HUES48 (cell line): ENCODE measurements at regions not wholly inside any gene's neighbourhood (a gene's known extent, or its start where the extent isn't known, plus 50 kb on each side); places are given as distances from the start of the nearest gene placed in this dataset.

Experiments used
- H3K27ac ChIP-seq: one replicate; pipeline ENCODE4 v1.7.0; 2013; ENCODE audit warnings: low read depth, low read length, inconsistent platforms
- H3K27me3 ChIP-seq: 2 replicates; pipeline ENCODE4 v1.6.1; 2013; ENCODE audit warnings: mild to moderate bottlenecking, low read length; ENCODE audit not compliant: control insufficient read depth, insufficient read depth
- H3K36me3 ChIP-seq: 2 replicates; pipeline ENCODE4 v1.6.1; 2013; ENCODE audit warnings: low read length; ENCODE audit not compliant: control insufficient read depth, insufficient read depth
- H3K4me1 ChIP-seq: 2 replicates; pipeline ENCODE4 v1.6.1; 2013; ENCODE audit warnings: mild to moderate bottlenecking, low read length; ENCODE audit not compliant: control insufficient read depth, insufficient read depth
- H3K4me3 ChIP-seq: 2 replicates; pipeline ENCODE4 v1.5.1; 2013; ENCODE audit warnings: mild to moderate bottlenecking, low read depth, low read length
- H3K9ac ChIP-seq: 2 replicates; pipeline ENCODE4 v1.6.1; 2013; ENCODE audit warnings: mild to moderate bottlenecking, low read depth, low read length, moderate library complexity
- H3K9me3 ChIP-seq: 2 replicates; pipeline ENCODE4 v1.6.1; 2013; ENCODE audit warnings: low read length; ENCODE audit not compliant: control insufficient read depth, insufficient read depth

DNA sequence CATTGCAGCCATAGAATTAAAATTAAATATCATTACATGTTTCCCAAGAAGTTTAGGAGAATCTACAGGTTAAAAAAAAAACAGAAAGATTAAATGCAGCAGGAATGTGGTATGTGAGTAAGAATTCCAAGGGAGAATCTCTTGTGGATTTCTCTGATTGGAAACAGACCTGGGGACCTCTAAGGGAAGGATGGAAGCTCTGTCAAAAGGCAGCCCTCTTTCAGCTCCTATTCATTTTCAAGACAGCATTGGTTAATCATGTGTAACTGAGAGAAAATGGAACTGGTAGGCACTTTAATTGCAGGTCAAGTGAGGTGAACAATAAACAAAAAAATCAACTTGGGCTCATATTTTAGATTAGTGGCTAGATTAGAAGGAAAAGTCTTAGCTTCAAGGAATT lies 81.4 kb upstream of the MTPN start:
- H3K4me1 ChIP-seq: no peaks in the 10 kb centered on the region
- no peaks in the 10 kb centered on the region for H3K9me3 ChIP-seq

DNA sequence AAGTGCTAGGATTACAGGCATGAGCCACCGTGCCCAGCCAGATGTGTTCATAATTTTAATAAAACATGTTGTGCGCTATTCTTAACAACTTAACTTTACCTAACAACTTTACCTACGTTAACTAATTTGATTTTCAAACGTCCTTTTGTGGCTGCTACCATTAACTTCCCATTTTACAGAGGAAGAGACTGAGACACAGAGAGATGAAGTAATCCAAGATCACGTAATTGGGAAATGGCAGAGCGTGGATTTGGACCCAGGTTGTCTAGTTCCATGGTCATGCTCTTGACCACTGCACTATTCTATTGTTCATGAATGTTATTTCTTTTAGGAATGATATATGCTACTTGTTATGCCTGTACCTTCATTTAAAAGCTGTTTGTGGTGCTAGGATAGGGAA lies 80.3 kb upstream of the MTPN start:
- Histone ChIP-seq H3K9me3 (no peaks in the 10 kb centered on the region), H3K4me1 (no peaks in the 10 kb centered on the region), H3K4me3 (no peak overlapping the region), H3K9ac (no peak overlapping the region), H3K27me3 (no peaks in the 10 kb centered on the region), H3K27ac (no peak overlapping the region), H3K36me3 (no peaks in the 10 kb centered on the region)

More for the DNA sequence above, 81.4 kb upstream of the MTPN start:
- no peak overlapping the region for H3K27ac ChIP-seq
- H3K36me3 ChIP-seq: no peaks in the 10 kb centered on the region
- no peak overlapping the region for H3K4me3 ChIP-seq
- no peak overlapping the region for H3K9ac ChIP-seq
- H3K27me3 ChIP-seq: no peaks in the 10 kb centered on the region

DNA sequence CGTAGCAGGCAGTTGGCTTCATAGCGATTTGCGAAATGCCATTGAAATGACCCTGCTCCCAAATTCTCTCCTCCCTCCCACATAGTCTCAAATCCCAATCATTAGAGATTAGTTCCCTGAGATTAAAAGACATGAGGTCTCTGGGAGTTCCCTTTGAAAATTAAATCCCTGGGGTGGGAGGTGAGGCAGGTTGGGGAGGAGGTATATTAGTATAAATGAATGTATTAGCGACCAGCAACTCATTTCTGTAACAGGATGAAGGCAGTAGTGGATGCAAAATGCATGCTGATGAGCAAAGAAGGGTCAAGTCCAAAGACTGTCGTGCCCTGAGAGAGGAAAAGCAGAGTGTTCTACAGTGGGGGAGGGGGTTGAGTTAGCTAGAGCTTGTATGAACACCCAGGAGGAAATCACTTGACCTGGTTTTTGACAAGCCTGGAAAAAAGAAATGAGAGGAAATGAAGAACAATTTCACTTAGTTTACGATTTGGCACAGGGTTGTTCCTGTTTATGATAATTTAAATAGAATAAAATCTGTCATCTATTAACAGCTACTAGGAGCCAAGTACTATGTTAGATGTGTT lies 79.6 kb upstream of the MTPN start:
- no peaks in the 10 kb centered on the region for H3K4me1 ChIP-seq
- H3K4me3 ChIP-seq: no peak overlapping the region
- no peak overlapping the region for H3K9ac ChIP-seq
- H3K27me3 ChIP-seq: no peaks in the 10 kb centered on the region
- no peaks in the 10 kb centered on the region for H3K9me3 ChIP-seq
- H3K27ac ChIP-seq: no peak overlapping the region
- no peaks in the 10 kb centered on the region for H3K36me3 ChIP-seq

GRCh38 chr7:136055266-136055665 lies 78.1 kb upstream of the MTPN start:
- Histone ChIP-seq H3K4me3 (no peak overlapping the region), H3K9ac (no peak overlapping the region), H3K36me3 (no peaks in the 10 kb centered on the region), H3K9me3 (no peaks in the 10 kb centered on the region), H3K27me3 (no peaks in the 10 kb centered on the region), H3K27ac (no peak overlapping the region), H3K4me1 (no peaks in the 10 kb centered on the region)

DNA sequence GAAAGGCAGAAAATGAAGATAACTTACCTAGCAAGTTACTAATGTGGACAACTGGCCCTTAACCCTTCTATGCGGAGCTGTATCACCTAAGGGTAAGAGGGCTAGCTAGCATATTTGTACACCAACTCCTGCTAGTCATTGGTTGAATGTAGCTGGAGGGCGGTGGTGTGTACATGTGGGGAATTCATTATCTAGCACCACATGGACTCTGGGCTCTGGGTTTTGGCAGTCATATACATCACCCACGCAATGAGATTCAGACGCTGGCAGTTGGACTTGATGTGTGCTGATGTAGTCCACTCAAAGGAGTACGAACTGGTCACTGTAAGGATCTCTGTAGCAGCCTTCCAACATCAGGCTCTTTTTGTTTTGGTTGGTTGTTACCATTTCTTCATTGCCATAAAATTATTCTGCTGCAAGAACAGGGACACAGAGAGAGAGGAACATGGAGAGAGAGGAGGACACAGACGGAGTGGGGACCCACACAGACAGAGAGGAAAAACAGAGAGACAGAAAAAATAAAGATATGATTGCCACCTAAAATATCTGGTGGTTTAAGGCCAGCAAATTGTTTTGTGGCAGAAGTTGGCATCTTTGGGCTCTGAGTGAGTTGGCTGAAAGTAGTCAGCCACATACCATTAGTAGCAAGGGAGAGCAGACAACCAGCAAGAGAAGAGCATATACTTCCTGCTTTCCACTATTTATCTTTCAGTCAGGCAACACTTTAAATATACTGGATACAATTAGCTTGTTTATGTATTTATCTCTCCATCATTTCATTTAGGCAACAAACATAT lies 76.7 kb upstream of the MTPN start:
- Histone ChIP-seq H3K4me3 (no peak overlapping the region), H3K4me1 (no peaks in the 10 kb centered on the region), H3K9ac (no peak overlapping the region), H3K27me3 (no peaks in the 10 kb centered on the region), H3K9me3 (no peaks in the 10 kb centered on the region), H3K36me3 (no peaks in the 10 kb centered on the region), H3K27ac (no peak overlapping the region)

DNA sequence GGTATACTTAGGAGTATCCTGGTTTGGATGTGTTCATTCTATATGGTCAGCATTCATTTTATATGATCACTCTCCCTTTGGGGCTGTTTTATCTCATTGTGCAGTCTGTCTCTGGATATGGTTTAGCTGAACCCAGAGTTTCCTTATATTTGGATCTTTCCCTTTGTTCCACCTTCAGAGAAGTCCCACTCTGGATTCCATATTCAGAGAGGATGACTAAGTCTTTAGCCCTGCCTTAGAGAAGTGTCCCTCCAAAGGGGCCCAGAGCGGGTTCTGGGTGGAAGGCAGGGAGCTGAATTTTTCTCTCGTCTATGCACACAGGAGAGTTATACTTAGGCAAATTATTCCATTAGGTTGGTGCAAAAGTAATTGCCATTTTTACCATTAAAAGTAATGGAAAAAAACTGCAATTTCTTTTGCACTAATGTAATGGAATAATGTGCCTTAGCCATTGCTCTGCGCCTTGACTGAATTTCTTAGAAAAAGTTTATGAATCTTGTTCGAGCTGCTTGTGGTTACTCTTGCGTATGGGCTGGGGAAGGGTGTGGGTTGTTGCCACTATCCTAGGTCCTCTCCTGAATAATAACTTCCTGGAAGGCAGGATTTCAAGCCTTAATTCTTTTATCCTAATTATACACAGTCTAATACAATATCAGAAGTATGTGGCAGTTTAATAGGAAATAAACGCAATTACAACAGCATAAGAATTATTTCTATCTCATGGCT lies 74.2 kb upstream of the MTPN start:
- Histone ChIP-seq H3K9me3 (no peaks in the 10 kb centered on the region), H3K36me3 (no peaks in the 10 kb centered on the region), H3K4me1 (no peaks in the 10 kb centered on the region)

DNA sequence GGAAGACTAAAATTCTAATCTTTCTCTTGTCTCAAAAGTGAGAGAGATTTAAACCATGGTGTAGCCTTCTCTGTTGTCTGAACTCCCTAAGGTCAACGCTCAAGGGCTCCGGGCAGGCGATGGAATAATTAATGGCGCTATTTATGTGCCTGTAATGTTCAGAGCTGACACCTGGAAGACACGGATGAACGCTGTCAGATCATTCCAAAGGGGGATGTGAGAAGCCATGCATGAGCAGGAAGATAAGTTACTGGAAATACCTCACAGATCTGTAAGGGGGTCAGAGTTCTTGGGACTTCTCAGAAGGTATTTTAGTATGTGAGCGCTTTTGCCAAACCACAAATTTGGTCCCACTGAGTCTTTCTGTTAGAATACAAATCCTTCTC lies 73.3 kb upstream of the MTPN start:
- Histone ChIP-seq H3K27ac (no peak overlapping the region), H3K27me3 (no peaks in the 10 kb centered on the region), H3K9me3 (no peaks in the 10 kb centered on the region), H3K4me3 (no peak overlapping the region), H3K9ac (no peak overlapping the region), H3K36me3 (no peaks in the 10 kb centered on the region), H3K4me1 (no peaks in the 10 kb centered on the region)

More for the DNA sequence above, 74.2 kb upstream of the MTPN start:
- Histone ChIP-seq H3K9ac (no peak overlapping the region), H3K4me3 (no peak overlapping the region), H3K27ac (no peak overlapping the region), H3K27me3 (no peaks in the 10 kb centered on the region)

DNA sequence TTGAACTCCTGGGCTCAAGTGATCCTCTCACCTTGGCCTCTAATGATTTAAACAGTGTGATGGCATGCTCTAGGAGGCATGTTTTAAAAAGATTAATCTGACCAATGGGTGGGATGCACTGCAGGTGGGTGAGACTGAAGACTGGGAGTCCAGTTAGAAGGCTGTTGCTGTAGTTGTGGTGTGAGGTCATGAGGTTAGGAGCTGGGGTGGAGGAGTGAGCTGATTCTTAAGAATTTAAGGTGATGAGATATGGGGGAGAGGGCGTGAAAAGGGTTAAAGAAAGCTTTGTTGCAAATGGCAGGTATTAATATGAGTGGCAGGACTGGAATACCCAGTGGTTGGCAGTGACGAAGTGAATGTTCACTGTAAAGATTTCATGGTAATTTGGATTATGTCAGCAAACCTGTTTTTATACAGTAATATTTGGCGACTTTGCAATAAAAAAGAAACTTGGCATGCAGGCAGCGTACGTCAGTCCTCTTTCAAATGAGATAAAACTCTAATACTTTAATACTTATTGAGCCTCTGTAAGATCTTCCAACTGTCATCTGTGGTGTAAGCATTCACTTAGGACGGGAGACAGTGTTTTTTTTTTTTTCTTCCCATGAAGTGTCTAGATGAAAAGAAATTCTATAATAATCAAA lies 72.8 kb upstream of the MTPN start:
- Histone ChIP-seq H3K9me3 (no peaks in the 10 kb centered on the region), H3K4me1 (no peaks in the 10 kb centered on the region), H3K4me3 (no peak overlapping the region), H3K9ac (no peak overlapping the region), H3K27me3 (no peaks in the 10 kb centered on the region), H3K27ac (no peak overlapping the region), H3K36me3 (no peaks in the 10 kb centered on the region)

- Histone ChIP-seq H3K27ac (no peak overlapping the region), H3K36me3 (no peaks in the 10 kb centered on the region), H3K4me1 (no peaks in the 10 kb centered on the region), H3K4me3 (no peak overlapping the region), H3K27me3 (no peaks in the 10 kb centered on the region), H3K9me3 (no peaks in the 10 kb centered on the region), H3K9ac (no peak overlapping the region)
Observed at GRCh38 chr7:136049117-136049516, 72.0 kb upstream of the MTPN start.

DNA sequence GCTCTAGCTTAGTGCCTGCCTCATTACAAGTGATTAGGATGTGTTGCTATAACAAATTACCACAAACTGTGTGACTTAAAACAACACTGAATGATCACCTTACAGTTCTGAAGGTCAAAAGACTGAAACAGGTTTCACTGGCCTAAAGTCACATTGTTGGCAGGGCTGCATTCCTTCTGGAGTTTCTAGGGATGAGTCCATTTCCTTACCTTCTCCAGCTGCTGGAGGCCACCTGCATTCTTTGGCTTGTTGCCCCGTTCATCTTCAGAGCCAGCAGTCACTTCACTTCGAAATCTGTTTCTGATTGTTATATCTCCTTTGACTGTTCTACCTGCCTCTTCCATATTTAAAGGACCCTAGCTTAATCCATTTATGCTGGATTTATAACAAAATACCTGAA lies 69.4 kb upstream of the MTPN start:
- no peaks in the 10 kb centered on the region for H3K27me3 ChIP-seq
- no peaks in the 10 kb centered on the region for H3K36me3 ChIP-seq
- no peaks in the 10 kb centered on the region for H3K9me3 ChIP-seq
- H3K4me1 ChIP-seq: no peaks in the 10 kb centered on the region
- no peak overlapping the region for H3K4me3 ChIP-seq
- H3K27ac ChIP-seq: no peak overlapping the region
- H3K9ac ChIP-seq: no peak overlapping the region

DNA sequence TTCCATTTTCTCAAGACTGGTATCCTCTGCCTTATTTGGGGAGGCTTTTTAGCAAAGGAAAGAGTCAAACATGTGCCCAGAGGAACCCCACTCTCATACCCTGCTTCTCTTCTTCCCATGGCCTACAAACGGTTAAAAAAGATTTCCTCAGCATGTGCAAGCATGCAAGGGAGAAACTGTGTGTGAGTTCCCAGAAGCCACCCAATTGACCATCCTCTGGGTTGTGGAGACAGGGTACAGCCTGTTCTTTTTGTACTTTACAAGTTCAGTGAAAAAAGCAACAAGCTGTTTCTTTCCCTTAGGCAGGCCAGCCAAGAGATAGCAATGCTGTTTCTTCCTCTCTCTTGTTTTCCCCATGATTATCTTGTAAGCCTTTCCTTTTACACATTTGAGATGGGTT lies 68.8 kb upstream of the MTPN start:
- Histone ChIP-seq H3K27ac (no peak overlapping the region), H3K4me3 (no peak overlapping the region), H3K36me3 (no peaks in the 10 kb centered on the region), H3K4me1 (no peaks in the 10 kb centered on the region), H3K9me3 (no peaks in the 10 kb centered on the region), H3K27me3 (no peaks in the 10 kb centered on the region), H3K9ac (no peak overlapping the region)
